SK-N-SH treated with all-trans-retinoic acid at 6 μM for 48 hours (cell line): ENCODE measurements at regions not wholly inside any gene's neighbourhood (a gene's known extent, or its start where the extent isn't known, plus 50 kb on each side); places are given as distances from the start of the nearest gene placed in this dataset.

Experiments
- ARNTL ChIP-seq: fragments of 450-650 bp; formaldehyde crosslinking; IDR thresholded peaks from 2 replicates; pipeline ENCODE4 v1.5.0; 2020; ENCODE audit warnings: low read depth, mild to moderate bottlenecking, moderate library complexity, borderline replicate concordance
- ESRRG ChIP-seq: fragments of 250-450 bp; sonication (Bioruptor Pico); IDR thresholded peaks from 2 replicates; pipeline ENCODE4 v1.6.1; 2021; ENCODE audit warnings: mild to moderate bottlenecking
- GLIS3 ChIP-seq: fragments of 250-450 bp; sonication (Bioruptor Pico); IDR thresholded peaks from 2 replicates; pipeline ENCODE4 v1.5.0; 2020; ENCODE audit warnings: mild to moderate bottlenecking, moderate library complexity
- ZNF8 ChIP-seq: fragments of 450-650 bp; formaldehyde crosslinking; IDR thresholded peaks from 2 replicates; pipeline ENCODE4 v1.5.0; 2020; ENCODE audit warnings: mild to moderate bottlenecking, moderate library complexity

GRCh38 chr20:3311623-3312022, 72.6 kb upstream of the SLC4A11 start:
- TF ChIP-seq ESRRG (CRISPR knock-in tag) = no peak
- TF ChIP-seq ZNF8 (CRISPR knock-in tag) = no peak
- TF ChIP-seq GLIS3 (CRISPR knock-in tag) = no peak
- no peak for TF ChIP-seq ARNTL (CRISPR knock-in tag)
